Neural cell (in vitro differentiated cells): ENCODE measurements at regions not wholly inside any gene's neighbourhood (a gene's known extent, or its start where the extent isn't known, plus 50 kb on each side); places are given as distances from the start of the nearest gene placed in this dataset.

Source experiments
- H2AFZ ChIP-seq: fragments of 200-600, 300-800 bp; sonication (generic), shearing (Covaris generic); 2 replicates; pipeline ENCODE4 v1.6.0; 2014; ENCODE audit warnings: low read depth, mild to moderate bottlenecking, antibody characterized with exemption, low read length, moderate library complexity
- H3F3A ChIP-seq: fragments of 200-600 bp; shearing (Covaris generic); 2 replicates; pipeline ENCODE4 v1.6.1; 2016; ENCODE audit warnings: mild to moderate bottlenecking, moderate library complexity, mixed read lengths, antibody characterized with exemption, low read length; ENCODE audit not compliant: insufficient read depth, poor library complexity, severe bottlenecking
- H3K27ac ChIP-seq: fragments of 200-600, 300-800 bp; sonication (generic), shearing (Covaris generic); 2 replicates; pipeline ENCODE4 v1.5.1; 2014; ENCODE audit warnings: mild to moderate bottlenecking, low read length, moderate library complexity
- H3K27me3 ChIP-seq: fragments of 300-800, 200-600 bp; sonication (generic), shearing (Covaris generic); 2 replicates; pipeline ENCODE4 v1.6.0; 2014; ENCODE audit warnings: mild to moderate bottlenecking, low read depth, low read length, moderate library complexity; ENCODE audit not compliant: insufficient read depth
- H3K36me3 ChIP-seq: fragments of 300-800, 200-600 bp; sonication (generic), shearing (Covaris generic); 2 replicates; pipeline ENCODE4 v1.5.1; 2014; ENCODE audit warnings: mild to moderate bottlenecking, antibody characterized with exemption, low read length, moderate library complexity; ENCODE audit not compliant: insufficient read depth
- H3K4me2 ChIP-seq: fragments of 300-800, 200-600 bp; sonication (generic), shearing (Covaris generic); 2 replicates; pipeline ENCODE4 v1.6.0; 2014; ENCODE audit warnings: mild to moderate bottlenecking, low read length
- H3K4me3 ChIP-seq: fragments of 300-800, 200-600 bp; sonication (generic), shearing (Covaris generic); 2 replicates; pipeline ENCODE4 v1.5.1; 2014; ENCODE audit warnings: mild to moderate bottlenecking, low read length, moderate library complexity
- H3K79me2 ChIP-seq: fragments of 200-600 bp; shearing (Covaris generic); replicated peaks from 2 replicates; pipeline ENCODE4 v1.6.0; 2014; ENCODE audit warnings: mild to moderate bottlenecking, low read length, moderate library complexity; ENCODE audit not compliant: insufficient read depth
- H3K9ac ChIP-seq: fragments of 300-800, 200-600 bp; sonication (generic), shearing (Covaris generic); 2 replicates; pipeline ENCODE4 v1.6.1; 2016; ENCODE audit warnings: mild to moderate bottlenecking, low read length, mixed read lengths
- H3K9me2 ChIP-seq: fragments of 200-600 bp; shearing (Covaris generic); 2 replicates; pipeline ENCODE4 v1.6.1; 2016; ENCODE audit warnings: mild to moderate bottlenecking, low read length, mixed read lengths; ENCODE audit not compliant: insufficient read depth
- H3K9me3 ChIP-seq: fragments of 200-600, 300-800 bp; sonication (generic), shearing (Covaris generic); 2 replicates; pipeline ENCODE4 v1.6.1; 2016; ENCODE audit warnings: mild to moderate bottlenecking, mixed run types, low read length, moderate library complexity, mixed read lengths
- H4K20me1 ChIP-seq: fragments of 200-600 bp; shearing (Covaris generic); 2 replicates; pipeline ENCODE4 v1.6.1; 2016; ENCODE audit warnings: mild to moderate bottlenecking, mixed run types; ENCODE audit not compliant: insufficient read depth
- EP300 ChIP-seq: fragments of 450-650 bp; conservative IDR thresholded peaks from 2 replicates; pipeline ENCODE4 v1.6.1; 2014; ENCODE audit warnings: antibody characterized with exemption, mild to moderate bottlenecking, moderate library complexity; ENCODE audit not compliant: poor library complexity, severe bottlenecking
- EZH2 ChIP-seq: fragments of 200-600, 300-800 bp; shearing (Covaris generic), sonication (generic); IDR thresholded peaks from 2 replicates; pipeline ENCODE4 v1.6.1; 2014; ENCODE audit warnings: antibody characterized with exemption, low read length, borderline replicate concordance, mild to moderate bottlenecking; ENCODE audit not compliant: insufficient read depth, poor library complexity, severe bottlenecking
- MXI1 ChIP-seq: fragments of 450-650 bp; conservative IDR thresholded peaks from 2 replicates; pipeline ENCODE4 v1.6.1; 2014; ENCODE audit warnings: antibody characterized with exemption, mild to moderate bottlenecking; ENCODE audit not compliant: poor library complexity, severe bottlenecking
- POLR2AphosphoS5 ChIP-seq: IDR thresholded peaks from 2 replicates; pipeline ENCODE4 v1.6.1; 2012
- RAD21 ChIP-seq: fragments of 450-650 bp; conservative IDR thresholded peaks from 2 replicates; pipeline ENCODE4 v1.6.1; 2014; ENCODE audit warnings: antibody characterized with exemption, mild to moderate bottlenecking, moderate library complexity
- SMC3 ChIP-seq: fragments of 450-650 bp; conservative IDR thresholded peaks from 2 replicates; pipeline ENCODE4 v1.6.1; 2014; ENCODE audit warnings: antibody characterized with exemption, mild to moderate bottlenecking, moderate library complexity; ENCODE audit not compliant: poor library complexity
- TAF1 ChIP-seq: IDR thresholded peaks from 2 replicates; pipeline ENCODE4 v1.6.1; 2012; ENCODE audit warnings: low read depth
- TF ChIP-seq, protein P1 (sequence below): IDR thresholded peaks from 2 replicates; pipeline ENCODE4 v1.6.1; 2012; ENCODE audit warnings: borderline replicate concordance
- TF ChIP-seq, protein P2 (sequence below): fragments of 450-650 bp; IDR thresholded peaks from 2 replicates; pipeline ENCODE4 v1.5.1; 2014; ENCODE audit warnings: antibody characterized with exemption, mild to moderate bottlenecking, moderate library complexity; ENCODE audit not compliant: poor library complexity, severe bottlenecking

DNA sequence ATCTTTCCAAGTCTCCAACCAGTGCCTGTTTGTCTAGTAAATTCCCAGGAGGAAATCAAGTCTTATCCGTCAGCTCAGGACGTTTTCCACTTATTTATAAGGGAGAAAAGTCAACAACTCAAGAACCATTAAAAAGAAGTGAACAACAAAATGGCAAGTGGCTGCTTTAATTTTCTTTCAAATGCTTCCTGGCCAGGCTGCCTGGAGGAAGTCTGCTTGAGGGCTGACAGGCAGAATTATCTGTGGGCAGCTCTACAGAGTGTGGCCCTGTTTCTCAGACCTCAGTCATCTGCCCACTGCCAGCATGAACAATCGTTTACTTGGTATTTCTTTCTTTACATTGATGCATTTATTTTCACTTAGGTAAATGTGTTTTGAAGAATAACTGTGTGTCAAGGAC lies 281.9 kb upstream of the ISX start:
- H3F3A ChIP-seq = no peaks in the 10 kb centered on the region
- no peak overlapping the region for H3K4me3 ChIP-seq
- no peaks in the 10 kb centered on the region for H3K79me2 ChIP-seq
- H3K9me2 ChIP-seq = no peaks in the 10 kb centered on the region
- H3K27me3 ChIP-seq = no peaks in the 10 kb centered on the region
- H3K27ac ChIP-seq = no peak overlapping the region
- no peaks in the 10 kb centered on the region for H4K20me1 ChIP-seq
- H3K36me3 ChIP-seq = no peaks in the 10 kb centered on the region
- H3K9me3 ChIP-seq = no peaks in the 10 kb centered on the region
- H3K9ac ChIP-seq = no peak overlapping the region
- no peak for TF ChIP-seq MXI1
- TF ChIP-seq, protein P1, sequence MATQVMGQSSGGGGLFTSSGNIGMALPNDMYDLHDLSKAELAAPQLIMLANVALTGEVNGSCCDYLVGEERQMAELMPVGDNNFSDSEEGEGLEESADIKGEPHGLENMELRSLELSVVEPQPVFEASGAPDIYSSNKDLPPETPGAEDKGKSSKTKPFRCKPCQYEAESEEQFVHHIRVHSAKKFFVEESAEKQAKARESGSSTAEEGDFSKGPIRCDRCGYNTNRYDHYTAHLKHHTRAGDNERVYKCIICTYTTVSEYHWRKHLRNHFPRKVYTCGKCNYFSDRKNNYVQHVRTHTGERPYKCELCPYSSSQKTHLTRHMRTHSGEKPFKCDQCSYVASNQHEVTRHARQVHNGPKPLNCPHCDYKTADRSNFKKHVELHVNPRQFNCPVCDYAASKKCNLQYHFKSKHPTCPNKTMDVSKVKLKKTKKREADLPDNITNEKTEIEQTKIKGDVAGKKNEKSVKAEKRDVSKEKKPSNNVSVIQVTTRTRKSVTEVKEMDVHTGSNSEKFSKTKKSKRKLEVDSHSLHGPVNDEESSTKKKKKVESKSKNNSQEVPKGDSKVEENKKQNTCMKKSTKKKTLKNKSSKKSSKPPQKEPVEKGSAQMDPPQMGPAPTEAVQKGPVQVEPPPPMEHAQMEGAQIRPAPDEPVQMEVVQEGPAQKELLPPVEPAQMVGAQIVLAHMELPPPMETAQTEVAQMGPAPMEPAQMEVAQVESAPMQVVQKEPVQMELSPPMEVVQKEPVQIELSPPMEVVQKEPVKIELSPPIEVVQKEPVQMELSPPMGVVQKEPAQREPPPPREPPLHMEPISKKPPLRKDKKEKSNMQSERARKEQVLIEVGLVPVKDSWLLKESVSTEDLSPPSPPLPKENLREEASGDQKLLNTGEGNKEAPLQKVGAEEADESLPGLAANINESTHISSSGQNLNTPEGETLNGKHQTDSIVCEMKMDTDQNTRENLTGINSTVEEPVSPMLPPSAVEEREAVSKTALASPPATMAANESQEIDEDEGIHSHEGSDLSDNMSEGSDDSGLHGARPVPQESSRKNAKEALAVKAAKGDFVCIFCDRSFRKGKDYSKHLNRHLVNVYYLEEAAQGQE = no peak
- no peak for TF ChIP-seq EZH2
- no peak for TF ChIP-seq RAD21
- TF ChIP-seq, protein P2, sequence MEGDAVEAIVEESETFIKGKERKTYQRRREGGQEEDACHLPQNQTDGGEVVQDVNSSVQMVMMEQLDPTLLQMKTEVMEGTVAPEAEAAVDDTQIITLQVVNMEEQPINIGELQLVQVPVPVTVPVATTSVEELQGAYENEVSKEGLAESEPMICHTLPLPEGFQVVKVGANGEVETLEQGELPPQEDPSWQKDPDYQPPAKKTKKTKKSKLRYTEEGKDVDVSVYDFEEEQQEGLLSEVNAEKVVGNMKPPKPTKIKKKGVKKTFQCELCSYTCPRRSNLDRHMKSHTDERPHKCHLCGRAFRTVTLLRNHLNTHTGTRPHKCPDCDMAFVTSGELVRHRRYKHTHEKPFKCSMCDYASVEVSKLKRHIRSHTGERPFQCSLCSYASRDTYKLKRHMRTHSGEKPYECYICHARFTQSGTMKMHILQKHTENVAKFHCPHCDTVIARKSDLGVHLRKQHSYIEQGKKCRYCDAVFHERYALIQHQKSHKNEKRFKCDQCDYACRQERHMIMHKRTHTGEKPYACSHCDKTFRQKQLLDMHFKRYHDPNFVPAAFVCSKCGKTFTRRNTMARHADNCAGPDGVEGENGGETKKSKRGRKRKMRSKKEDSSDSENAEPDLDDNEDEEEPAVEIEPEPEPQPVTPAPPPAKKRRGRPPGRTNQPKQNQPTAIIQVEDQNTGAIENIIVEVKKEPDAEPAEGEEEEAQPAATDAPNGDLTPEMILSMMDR = no peak
- no peak for TF ChIP-seq SMC3
- no peak for TF ChIP-seq POLR2AphosphoS5
- no peak for TF ChIP-seq EP300
- no peak for TF ChIP-seq TAF1
- H2AFZ ChIP-seq = no peak overlapping the region
- H3K4me2 ChIP-seq = no peak overlapping the region

DNA sequence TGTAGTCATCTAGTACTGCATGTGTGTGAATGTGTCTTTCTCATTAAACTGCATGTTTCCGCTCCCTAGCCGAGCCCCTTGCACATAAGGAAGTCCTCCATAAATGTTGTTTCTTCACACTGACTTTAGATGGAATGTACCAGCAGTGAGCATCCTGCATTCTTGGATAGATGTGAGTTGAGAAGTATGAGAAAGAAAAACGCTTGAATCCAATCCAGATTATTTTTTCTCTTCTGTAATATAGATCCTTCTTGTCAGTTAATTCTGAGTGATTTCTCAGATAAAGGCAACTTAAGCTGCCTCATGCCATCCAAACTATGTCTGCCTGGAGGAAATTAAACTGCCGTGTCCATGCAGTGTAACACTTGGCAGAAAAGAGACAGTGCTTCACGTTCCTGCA lies 268.1 kb upstream of the ISX start:
- no peaks in the 10 kb centered on the region for H3F3A ChIP-seq
- no peaks in the 10 kb centered on the region for H3K27me3 ChIP-seq
- H3K4me2 ChIP-seq = no peak overlapping the region
- H3K9ac ChIP-seq = no peak overlapping the region
- no peaks in the 10 kb centered on the region for H3K9me2 ChIP-seq
- no peaks in the 10 kb centered on the region for H4K20me1 ChIP-seq
- no peak overlapping the region for H3K4me3 ChIP-seq
- H2AFZ ChIP-seq = no peak overlapping the region
- TF ChIP-seq POLR2AphosphoS5 (no peak), SMC3 (no peak), TAF1 (no peak), MXI1 (no peak), RAD21 (no peak), EP300 (no peak), EZH2 (no peak)
- TF ChIP-seq, protein P1 = no peak
- TF ChIP-seq, protein P2 = no peak
- H3K27ac ChIP-seq = no peak overlapping the region
- no peaks in the 10 kb centered on the region for H3K9me3 ChIP-seq
- no peaks in the 10 kb centered on the region for H3K36me3 ChIP-seq
- no peaks in the 10 kb centered on the region for H3K79me2 ChIP-seq
